ENCODE measurements at regions not wholly inside any gene's neighbourhood (a gene's known extent, or its start where the extent isn't known, plus 50 kb on each side); places are given as distances from the start of the nearest gene placed in this dataset.
"Not testable (repeated sequence)": the region's sequence is repeated elsewhere in the genome, so short reads cannot be mapped to it uniquely, and the experiment has no call there.

DNA sequence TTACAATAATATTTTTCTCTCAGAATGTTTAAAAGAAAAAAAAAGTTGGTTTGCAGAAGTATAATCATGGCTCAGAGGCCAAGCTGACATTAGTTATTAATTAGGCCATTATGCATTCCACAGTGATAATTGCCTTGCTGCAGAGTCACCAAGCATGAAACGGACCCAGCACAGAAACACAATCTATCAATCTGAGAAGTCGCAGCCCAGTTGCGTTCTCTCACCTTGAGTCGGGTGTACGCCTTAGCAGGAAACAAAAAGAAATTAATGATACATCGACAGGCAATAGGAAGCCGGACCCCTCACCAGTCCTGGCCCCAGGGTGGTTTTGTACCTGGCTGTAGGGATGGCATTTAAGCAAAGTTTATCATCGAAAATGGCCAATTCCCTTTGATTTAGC, 129.7 kb downstream of the PHETA1 start:
- Histone ChIP-seq H3K9me3 (ENCODE audit: control extremely low read depth in 1 of 3, control insufficient read depth in 2 of 3, insufficient read depth in 1 of 3, low read length in 2 of 3) (peaks cover 0 to 22% (median 3%) of the 10 kb centered on the region in 3 donors), H3K9ac (ENCODE audit: low read length) (no peak overlapping the region), H3K4me1 (ENCODE audit: control insufficient read depth in 2 of 2, insufficient read depth in 2 of 2, low read length in 2 of 2) (no peaks in the 10 kb centered on the region), H3K27ac (ENCODE audit: low read length in 2 of 2) (no peak overlapping the region), H3K36me3 (replicated peaks in 1 of 2; ENCODE audit: control extremely low read depth in 1 of 2, control insufficient read depth in 1 of 2, extremely low read depth in 1 of 2, insufficient read depth in 2 of 2, low read length in 1 of 2) (no peaks in the 10 kb centered on the region), H3K4me2 (replicated peaks; ENCODE audit: low read depth, low read length, poor library complexity, severe bottlenecking) (no peak overlapping the region), H2AFZ (ENCODE audit: insufficient read depth, low read depth, low read length, poor library complexity, severe bottlenecking) (no peak overlapping the region), H3K4me3 (ENCODE audit: control extremely low read depth in 1 of 5, extremely low read depth in 1 of 5, insufficient read depth in 1 of 5, low read depth in 2 of 5, low read length in 4 of 5) (no peak overlapping the region), H3K27me3 (replicated peaks in 1 of 4; ENCODE audit: control extremely low read depth in 1 of 4, control insufficient read depth in 3 of 4, insufficient read depth in 4 of 4, low read length in 3 of 4) (peaks cover 0 to 10% (median 3%) of the 10 kb centered on the region in 4 experiments), H3K79me2 (ENCODE audit: control insufficient read depth, insufficient read depth, low read length) (no peaks in the 10 kb centered on the region), H4K20me1 (ENCODE audit: control insufficient read depth, insufficient read depth, low read length, poor library complexity, severe bottlenecking) (no peaks in the 10 kb centered on the region)
- intact Hi-C loops (cut with micrococcal nuclease) = no loop called here
- peaks cover 17% of the 10 kb centered on the region for H3K27me3 Mint-ChIP-seq
- no peak overlapping the region for H3K27ac Mint-ChIP-seq
- ChIA-PET CTCF (no interaction called here), POLR2A (no interaction called here)
- no peaks in the 10 kb centered on the region for H3K4me1 Mint-ChIP-seq
- TF ChIP-seq EZH2 (IDR thresholded peaks at IDR 0.05; ENCODE audit: borderline replicate concordance, insufficient read depth, low read depth, low read length, poor library complexity, severe bottlenecking) = no peak
- TF ChIP-seq, protein P1, sequence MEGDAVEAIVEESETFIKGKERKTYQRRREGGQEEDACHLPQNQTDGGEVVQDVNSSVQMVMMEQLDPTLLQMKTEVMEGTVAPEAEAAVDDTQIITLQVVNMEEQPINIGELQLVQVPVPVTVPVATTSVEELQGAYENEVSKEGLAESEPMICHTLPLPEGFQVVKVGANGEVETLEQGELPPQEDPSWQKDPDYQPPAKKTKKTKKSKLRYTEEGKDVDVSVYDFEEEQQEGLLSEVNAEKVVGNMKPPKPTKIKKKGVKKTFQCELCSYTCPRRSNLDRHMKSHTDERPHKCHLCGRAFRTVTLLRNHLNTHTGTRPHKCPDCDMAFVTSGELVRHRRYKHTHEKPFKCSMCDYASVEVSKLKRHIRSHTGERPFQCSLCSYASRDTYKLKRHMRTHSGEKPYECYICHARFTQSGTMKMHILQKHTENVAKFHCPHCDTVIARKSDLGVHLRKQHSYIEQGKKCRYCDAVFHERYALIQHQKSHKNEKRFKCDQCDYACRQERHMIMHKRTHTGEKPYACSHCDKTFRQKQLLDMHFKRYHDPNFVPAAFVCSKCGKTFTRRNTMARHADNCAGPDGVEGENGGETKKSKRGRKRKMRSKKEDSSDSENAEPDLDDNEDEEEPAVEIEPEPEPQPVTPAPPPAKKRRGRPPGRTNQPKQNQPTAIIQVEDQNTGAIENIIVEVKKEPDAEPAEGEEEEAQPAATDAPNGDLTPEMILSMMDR (IDR thresholded peaks at IDR 0.05) = no peak
- ATAC-seq (ENCODE audit: low read depth) (no peak), DNase-seq (no peak)
- 85% methylated on average over 7 of the region's 8 CpGs for WGBS (ENCODE audit: insufficient coverage)
- peaks cover 3% of the 10 kb centered on the region for H3K9me3 Mint-ChIP-seq (ENCODE audit: insufficient read depth)
- H3K4me3 Mint-ChIP-seq = no peak overlapping the region

DNA sequence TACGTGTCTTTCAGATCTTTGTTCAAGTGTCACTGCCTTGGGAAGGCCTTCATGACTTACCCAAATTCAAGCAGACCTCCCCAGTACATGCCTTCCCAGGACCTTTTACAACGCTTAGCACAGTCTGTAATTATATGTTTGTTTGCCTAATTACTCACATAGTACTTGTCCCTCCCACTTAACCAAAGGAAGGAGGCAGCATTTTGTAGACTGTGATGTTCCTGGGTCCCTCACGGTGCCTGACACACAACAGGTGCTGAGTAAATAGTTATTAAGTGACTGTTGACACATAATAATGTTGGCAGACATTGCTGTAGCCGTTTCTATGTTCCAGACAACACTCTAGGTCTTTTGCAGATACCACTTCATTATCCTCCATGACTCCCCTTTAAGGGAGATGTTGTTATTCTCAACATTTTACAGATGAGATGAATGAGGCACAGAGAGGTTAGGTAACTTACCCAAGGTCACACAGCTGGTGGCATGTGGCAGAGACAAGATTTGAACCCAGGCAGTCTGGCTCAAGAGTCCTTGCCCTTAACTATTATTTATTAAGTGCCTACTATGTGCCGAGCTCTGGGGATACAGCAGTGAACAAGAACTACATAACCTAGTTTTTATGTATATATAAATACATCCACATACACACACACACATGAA, 130.7 kb downstream of the PHETA1 start:
- Histone ChIP-seq H3K9me3 (ENCODE audit: control extremely low read depth in 1 of 3, control insufficient read depth in 2 of 3, insufficient read depth in 1 of 3, low read length in 2 of 3) (peaks cover 0 to 16% (median 0%) of the 10 kb centered on the region in 3 donors), H3K27me3 (replicated peaks in 1 of 4; ENCODE audit: control extremely low read depth in 1 of 4, control insufficient read depth in 3 of 4, insufficient read depth in 4 of 4, low read length in 3 of 4) (peaks cover 0 to 6% (median 3%) of the 10 kb centered on the region in 4 experiments), H3K4me3 (ENCODE audit: control extremely low read depth in 1 of 5, extremely low read depth in 1 of 5, insufficient read depth in 1 of 5, low read depth in 2 of 5, low read length in 4 of 5) (no peak overlapping the region), H3K79me2 (ENCODE audit: control insufficient read depth, insufficient read depth, low read length) (no peaks in the 10 kb centered on the region), H3K27ac (ENCODE audit: low read length in 2 of 2) (no peak overlapping the region), H3K9ac (ENCODE audit: low read length) (no peak overlapping the region), H2AFZ (ENCODE audit: insufficient read depth, low read depth, low read length, poor library complexity, severe bottlenecking) (no peak overlapping the region), H4K20me1 (ENCODE audit: control insufficient read depth, insufficient read depth, low read length, poor library complexity, severe bottlenecking) (no peaks in the 10 kb centered on the region), H3K4me1 (ENCODE audit: control insufficient read depth in 2 of 2, insufficient read depth in 2 of 2, low read length in 2 of 2) (no peaks in the 10 kb centered on the region), H3K4me2 (replicated peaks; ENCODE audit: low read depth, low read length, poor library complexity, severe bottlenecking) (no peak overlapping the region), H3K36me3 (replicated peaks in 1 of 2; ENCODE audit: control extremely low read depth in 1 of 2, control insufficient read depth in 1 of 2, extremely low read depth in 1 of 2, insufficient read depth in 2 of 2, low read length in 1 of 2) (no peaks in the 10 kb centered on the region)
- ATAC-seq (ENCODE audit: low read depth) (no peak), DNase-seq (no peak)
- Mint-ChIP-seq H3K9me3 (ENCODE audit: insufficient read depth) (peaks cover 3% of the 10 kb centered on the region), H3K27ac (no peak overlapping the region), H3K4me3 (no peak overlapping the region), H3K4me1 (no peaks in the 10 kb centered on the region), H3K27me3 (peaks cover 23% of the 10 kb centered on the region)
- ChIA-PET CTCF (no interaction called here), POLR2A (no interaction called here)
- 50% methylated on average over 1 of the region's 5 CpGs for whole genome bisulfite sequencing (ENCODE audit: insufficient coverage)
- TF ChIP-seq, protein P1 (IDR thresholded peaks at IDR 0.05) = no peak
- no peak for TF ChIP-seq EZH2 (IDR thresholded peaks at IDR 0.05; ENCODE audit: borderline replicate concordance, insufficient read depth, low read depth, low read length, poor library complexity, severe bottlenecking)
- intact Hi-C loops (cut with micrococcal nuclease) = no loop called here

DNA sequence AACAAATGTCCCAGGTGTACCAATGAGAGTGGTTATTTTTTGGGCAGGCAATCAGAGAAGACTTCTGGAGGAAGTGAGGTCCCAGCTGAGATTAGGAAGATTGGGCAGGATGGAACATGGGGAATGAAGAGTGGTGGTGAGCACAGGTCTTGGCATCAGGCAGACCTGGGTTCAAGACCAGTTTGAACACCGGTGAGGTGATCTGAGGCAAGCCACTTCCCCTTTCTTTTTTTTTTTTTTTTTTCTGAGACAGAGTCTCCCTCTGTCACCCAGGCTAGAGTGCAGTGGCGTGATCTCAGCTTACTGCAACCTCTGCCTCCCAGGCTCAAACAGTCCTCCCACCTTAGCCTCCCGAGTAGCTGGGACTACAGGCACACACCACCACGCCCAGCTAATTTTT, 134.4 kb downstream of the PHETA1 start:
- H3K9me3 Mint-ChIP-seq (ENCODE audit: insufficient read depth); H3K4me1 ChIP-seq (ENCODE audit: control insufficient read depth in 2 of 2, insufficient read depth in 2 of 2, low read length in 2 of 2); H4K20me1 ChIP-seq (ENCODE audit: control insufficient read depth, insufficient read depth, low read length, poor library complexity, severe bottlenecking); H3K27ac Mint-ChIP-seq; H3K79me2 ChIP-seq (ENCODE audit: control insufficient read depth, insufficient read depth, low read length); H3K9ac ChIP-seq (ENCODE audit: low read length); DNase-seq; POLR2A ChIA-PET; CTCF ChIA-PET; H2AFZ ChIP-seq (ENCODE audit: insufficient read depth, low read depth, low read length, poor library complexity, severe bottlenecking); H3K4me1 Mint-ChIP-seq; H3K27me3 ChIP-seq (replicated peaks in 1 of 4; ENCODE audit: control extremely low read depth in 1 of 4, control insufficient read depth in 3 of 4, insufficient read depth in 4 of 4, low read length in 3 of 4); ATAC-seq (ENCODE audit: low read depth); intact Hi-C loops (cut with micrococcal nuclease); H3K4me3 ChIP-seq (ENCODE audit: control extremely low read depth in 1 of 5, extremely low read depth in 1 of 5, insufficient read depth in 1 of 5, low read depth in 2 of 5, low read length in 4 of 5); H3K36me3 ChIP-seq (replicated peaks in 1 of 2; ENCODE audit: control extremely low read depth in 1 of 2, control insufficient read depth in 1 of 2, extremely low read depth in 1 of 2, insufficient read depth in 2 of 2, low read length in 1 of 2); H3K27ac ChIP-seq (ENCODE audit: low read length in 2 of 2); H3K4me3 Mint-ChIP-seq; H3K4me2 ChIP-seq (replicated peaks; ENCODE audit: low read depth, low read length, poor library complexity, severe bottlenecking): not testable (repeated sequence)
- H3K27me3 Mint-ChIP-seq = peaks cover 37% of the 10 kb centered on the region
- no CpG with 5 or more reads among the region's 4 CpGs for WGBS (ENCODE audit: insufficient coverage)
- peaks cover 0 to 19% (median 0%) of the 10 kb centered on the region in 3 donors for H3K9me3 ChIP-seq (ENCODE audit: control extremely low read depth in 1 of 3, control insufficient read depth in 2 of 3, insufficient read depth in 1 of 3, low read length in 2 of 3)
